Endothelial cell of umbilical vein (primary cell): ENCODE measurements at regions not wholly inside any gene's neighbourhood (a gene's known extent, or its start where the extent isn't known, plus 50 kb on each side); places are given as distances from the start of the nearest gene placed in this dataset.

Experiments
- BruUV-seq: library from RNA; stranded (reverse); fragments of 400-500 nt; replicated peaks from 2 replicates; lab custom pipeline; 2021; lab: Mats Ljungman, UMichigan
- CTCF ChIA-PET: fragments of 300-600, 350-600 bp; sonication (Branson Sonifier 250); formaldehyde crosslinking; loops from one replicate; lab custom pipeline; 2021; ENCODE audit warnings: antibody characterized with exemption, inconsistent platforms; lab: Charles Lee
- POLR2A ChIA-PET: fragments of 300-600, 350-600 bp; sonication (Branson Sonifier 250); formaldehyde crosslinking; loops from one replicate; lab custom pipeline; 2021; ENCODE audit warnings: antibody characterized with exemption, inconsistent platforms; lab: Charles Lee
- DNase-seq: peaks from one replicate; pipeline ENCODE4 v3.0.0-alpha.2; 2011; ENCODE audit warnings: low read depth, low spot score
- FAIRE-seq: peaks from 2 replicates; lab custom pipeline; 2011; peaks lifted over from hg19 to GRCh38; lab: Jason Lieb, UNC
- H2AFZ ChIP-seq: 2 replicates; pipeline ENCODE4 v1.6.0; 2012; ENCODE audit warnings: low read depth, low read length, control low read depth, inconsistent platforms
- H3K27ac ChIP-seq: 2 replicates; pipeline ENCODE4 v1.5.1; 2011; ENCODE audit warnings: low read depth, mild to moderate bottlenecking, control low read depth, low read length, moderate library complexity; ENCODE audit not compliant: insufficient read depth
- H3K27me3 ChIP-seq, 2 experiments: 2 replicates each; pipeline versions ENCODE4 v1.6.0 to v1.6.1; 2011; ENCODE audit warnings: low read length in 2 of 2, mixed read lengths in 1 of 2; ENCODE audit not compliant: control insufficient read depth in 2 of 2, insufficient read depth in 2 of 2
- H3K36me3 ChIP-seq, 2 experiments: 2 replicates in 1 of 2; 3 replicates in 1 of 2; pipeline ENCODE4 v1.5.1; 2011; ENCODE audit warnings: low read length in 2 of 2, mild to moderate bottlenecking in 1 of 2, moderate library complexity in 1 of 2; ENCODE audit not compliant: control insufficient read depth in 2 of 2, insufficient read depth in 2 of 2; ENCODE audit errors: extremely low read depth in 1 of 2
- H3K4me1 ChIP-seq: 3 replicates; pipeline ENCODE4 v1.5.1; 2011; ENCODE audit warnings: mild to moderate bottlenecking, low read length; ENCODE audit not compliant: control insufficient read depth, insufficient read depth; ENCODE audit errors: extremely low read depth
- H3K4me2 ChIP-seq: 2 replicates; pipeline ENCODE4 v1.6.1; 2011; ENCODE audit warnings: low read length, control low read depth, mixed read lengths; ENCODE audit not compliant: insufficient read depth
- H3K4me3 ChIP-seq, 3 experiments: fragments of 200-600 bp in 1 of 3; sonication (generic), shearing (Covaris generic) in 1 of 3; replicated peaks in 1 of 3; 2 replicates each; pipeline ENCODE4 v1.5.1; 2011 to 2016; ENCODE audit warnings: control low read depth in 3 of 3, low read length in 3 of 3, mild to moderate bottlenecking in 2 of 3, inconsistent platforms in 1 of 3, low read depth in 1 of 3, moderate library complexity in 1 of 3; ENCODE audit not compliant: insufficient read depth in 1 of 3
- H3K79me2 ChIP-seq: 2 replicates; pipeline ENCODE4 v1.6.0; 2012; ENCODE audit warnings: low read length, inconsistent platforms; ENCODE audit not compliant: control insufficient read depth, insufficient read depth
- H3K9ac ChIP-seq: replicated peaks from 2 replicates; pipeline ENCODE3; 2011; ENCODE audit warnings: low read length, control low read depth; ENCODE audit not compliant: insufficient read depth; ENCODE audit errors: extremely low read depth
- H3K9me1 ChIP-seq: replicated peaks from 3 replicates; pipeline ENCODE4 v1.6.0; 2011; ENCODE audit warnings: mild to moderate bottlenecking, low read length; ENCODE audit not compliant: control insufficient read depth, insufficient read depth; ENCODE audit errors: extremely low read depth
- H3K9me3 ChIP-seq: replicated peaks from 2 replicates; pipeline ENCODE4 v1.5.1; 2012; ENCODE audit warnings: low read length, inconsistent platforms; ENCODE audit not compliant: control insufficient read depth, insufficient read depth
- H4K20me1 ChIP-seq: replicated peaks from 2 replicates; pipeline ENCODE3; 2011; ENCODE audit warnings: mild to moderate bottlenecking, low read length; ENCODE audit not compliant: control insufficient read depth, insufficient read depth; ENCODE audit errors: extremely low read depth
- EZH2 ChIP-seq: IDR thresholded peaks from 2 replicates; pipeline ENCODE4 v1.6.1; 2012; ENCODE audit warnings: borderline replicate concordance, low read depth, mild to moderate bottlenecking, moderate library complexity, low read length, inconsistent platforms; ENCODE audit not compliant: severe bottlenecking
- FOS ChIP-seq: IDR thresholded peaks from 2 replicates; pipeline ENCODE4 v1.6.1; 2011; ENCODE audit warnings: mild to moderate bottlenecking, low read length, moderate library complexity, borderline replicate concordance; ENCODE audit not compliant: insufficient read depth
- GATA2 ChIP-seq: IDR thresholded peaks from 2 replicates; pipeline ENCODE4 v1.7.0; 2011; ENCODE audit warnings: low read depth, mild to moderate bottlenecking, moderate library complexity, mixed read lengths, low read length; ENCODE audit not compliant: insufficient read length, insufficient read depth
- JUN ChIP-seq: IDR thresholded peaks from 2 replicates; pipeline ENCODE4 v1.6.1; 2011; ENCODE audit warnings: borderline replicate concordance, low read depth; ENCODE audit not compliant: insufficient read length, insufficient read depth
- MYC ChIP-seq: IDR thresholded peaks from one replicate; pipeline ENCODE4 v1.6.1; 2011; ENCODE audit warnings: mild to moderate bottlenecking, low read depth, low read length
- POLR2A ChIP-seq: IDR thresholded peaks from 2 replicates; pipeline ENCODE4 v1.6.1; 2012; ENCODE audit warnings: low read depth, mild to moderate bottlenecking, control low read depth, low read length
- POLR2AphosphoS5 ChIP-seq: IDR thresholded peaks from 2 replicates; pipeline ENCODE4 v1.6.1; 2012; ENCODE audit warnings: low read depth, mild to moderate bottlenecking, control low read depth, low read length, moderate library complexity; ENCODE audit not compliant: insufficient read depth
- dilution Hi-C: fragments of 300-500 bp; cut with MboI; formaldehyde crosslinking; loops from one replicate; pipeline ENCODE4 v1.15.0; 2019; ENCODE audit warnings: low sequenced_read_pairs; ENCODE audit not compliant: extremely low pct_ligation_motif_present
- intact Hi-C: fragments of 100-400 bp; cut with micrococcal nuclease; formaldehyde crosslinking; loops from one replicate; pipeline ENCODE4 v1.10.0; 2022
- TF ChIP-seq, protein P1 (sequence below): IDR thresholded peaks from 2 replicates; pipeline ENCODE4 v1.6.1; 2011; ENCODE audit not compliant: insufficient read depth, insufficient read length
- TF ChIP-seq, protein P2 (sequence below), 2 donors: IDR thresholded peaks; 1 replicate in 1 of 2; 2 replicates in 1 of 2; pipeline ENCODE4 v1.5.1; 2011; ENCODE audit warnings: low read length in 2 of 2, mild to moderate bottlenecking in 2 of 2, moderate library complexity in 2 of 2, control low read depth in 1 of 2, inconsistent platforms in 1 of 2, low read depth in 1 of 2; ENCODE audit not compliant: insufficient read depth in 1 of 2; ENCODE audit errors: extremely low read depth in 1 of 2

DNA sequence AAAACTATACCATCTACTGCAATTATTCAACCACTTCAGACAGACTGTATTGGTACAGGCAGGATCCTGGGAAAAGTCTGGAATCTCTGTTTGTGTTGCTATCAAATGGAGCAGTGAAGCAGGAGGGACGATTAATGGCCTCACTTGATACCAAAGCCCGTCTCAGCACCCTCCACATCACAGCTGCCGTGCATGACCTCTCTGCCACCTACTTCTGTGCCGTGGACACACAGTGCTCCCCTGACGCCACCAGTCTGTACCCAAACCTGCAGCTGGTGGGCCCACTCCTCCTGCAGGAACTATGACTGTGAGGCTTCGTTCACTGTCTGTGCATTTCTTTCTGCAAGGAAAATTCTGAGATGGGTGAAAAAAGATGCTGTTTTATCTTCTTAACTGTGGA is 284.7 kb downstream of the DAD1 start:
- Histone ChIP-seq H3K9me3 (no peaks in the 10 kb centered on the region), H3K4me2 (no peak overlapping the region), H3K9me1 (no peaks in the 10 kb centered on the region), H2AFZ (no peak overlapping the region), H3K4me1 (no peaks in the 10 kb centered on the region), H4K20me1 (no peaks in the 10 kb centered on the region), H3K4me3 (no peak overlapping the region), H3K9ac (no peak overlapping the region), H3K36me3 (no peaks in the 10 kb centered on the region), H3K79me2 (no peaks in the 10 kb centered on the region), H3K27ac (no peak overlapping the region), H3K27me3 (peaks cover 30 to 32% of the 10 kb centered on the region in 2 experiments)
- TF ChIP-seq, protein P1, sequence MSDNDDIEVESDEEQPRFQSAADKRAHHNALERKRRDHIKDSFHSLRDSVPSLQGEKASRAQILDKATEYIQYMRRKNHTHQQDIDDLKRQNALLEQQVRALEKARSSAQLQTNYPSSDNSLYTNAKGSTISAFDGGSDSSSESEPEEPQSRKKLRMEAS = no peak
- no peak for TF ChIP-seq EZH2
- TF ChIP-seq JUN = no peak
- TF ChIP-seq MYC = no peak
- no peak for TF ChIP-seq POLR2AphosphoS5
- no peak for TF ChIP-seq POLR2A
- TF ChIP-seq FOS = no peak
- TF ChIP-seq, protein P2, sequence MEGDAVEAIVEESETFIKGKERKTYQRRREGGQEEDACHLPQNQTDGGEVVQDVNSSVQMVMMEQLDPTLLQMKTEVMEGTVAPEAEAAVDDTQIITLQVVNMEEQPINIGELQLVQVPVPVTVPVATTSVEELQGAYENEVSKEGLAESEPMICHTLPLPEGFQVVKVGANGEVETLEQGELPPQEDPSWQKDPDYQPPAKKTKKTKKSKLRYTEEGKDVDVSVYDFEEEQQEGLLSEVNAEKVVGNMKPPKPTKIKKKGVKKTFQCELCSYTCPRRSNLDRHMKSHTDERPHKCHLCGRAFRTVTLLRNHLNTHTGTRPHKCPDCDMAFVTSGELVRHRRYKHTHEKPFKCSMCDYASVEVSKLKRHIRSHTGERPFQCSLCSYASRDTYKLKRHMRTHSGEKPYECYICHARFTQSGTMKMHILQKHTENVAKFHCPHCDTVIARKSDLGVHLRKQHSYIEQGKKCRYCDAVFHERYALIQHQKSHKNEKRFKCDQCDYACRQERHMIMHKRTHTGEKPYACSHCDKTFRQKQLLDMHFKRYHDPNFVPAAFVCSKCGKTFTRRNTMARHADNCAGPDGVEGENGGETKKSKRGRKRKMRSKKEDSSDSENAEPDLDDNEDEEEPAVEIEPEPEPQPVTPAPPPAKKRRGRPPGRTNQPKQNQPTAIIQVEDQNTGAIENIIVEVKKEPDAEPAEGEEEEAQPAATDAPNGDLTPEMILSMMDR (IDR thresholded peaks at IDR 0.05; ENCODE audit: extremely low read depth in 1 of 2, insufficient read depth in 1 of 2, low read depth in 1 of 2, low read length in 2 of 2) = no peak
- TF ChIP-seq GATA2 = no peak
- ChIA-PET POLR2A (no interaction called here), CTCF (interaction anchor here (0.8 to 1.1 kb wide), 3 partner anchors 15 to 71 kb away, joined by 3 to 5 read pairs (median 3); no protein-coding TSS in a partner anchor)
- dilution Hi-C loops (no loop called here), intact Hi-C loops (loop anchor here (1.0 kb wide), 1 partner anchor 59 kb away; no protein-coding TSS in a partner anchor)
- FAIRE-seq = no peak
- no TSS peak for BruUV-seq
- no peak for DNase-seq
